ENCODE measurements at regions not wholly inside any gene's neighbourhood (a gene's known extent, or its start where the extent isn't known, plus 50 kb on each side); places are given as distances from the start of the nearest gene placed in this dataset.

GRCh38 chr13:97621025-97621424 is 187.1 kb downstream of the RAP2A start:
- no peak overlapping the region for H3K4me3 ChIP-seq (ENCODE audit: low read depth, low read length)
- no peak for DNase-seq (ENCODE audit: low read depth)
- no peak for TF ChIP-seq CTCF (IDR thresholded peaks at IDR 0.05; ENCODE audit: insufficient read depth, low read depth, low read length)

GRCh38 chr13:97621631-97622030 is 187.7 kb downstream of the RAP2A start:
- no peak overlapping the region for H3K4me3 ChIP-seq (ENCODE audit: low read depth, low read length)
- TF ChIP-seq CTCF (IDR thresholded peaks at IDR 0.05; ENCODE audit: insufficient read depth, low read depth, low read length) = no peak
- no peak for DNase-seq (ENCODE audit: low read depth)

GRCh38 chr13:97627566-97627965 is 193.6 kb downstream of the RAP2A start:
- H3K4me3 ChIP-seq (ENCODE audit: low read depth, low read length) = no peak overlapping the region
- TF ChIP-seq CTCF (IDR thresholded peaks at IDR 0.05; ENCODE audit: insufficient read depth, low read depth, low read length) = no peak
- peak; percentile 92 for DNase-seq (ENCODE audit: low read depth)

GRCh38 chr13:97629601-97630272 is 195.8 kb downstream of the RAP2A start:
- DNase-seq (ENCODE audit: low read depth) = no peak
- no peak for TF ChIP-seq CTCF (IDR thresholded peaks at IDR 0.05; ENCODE audit: insufficient read depth, low read depth, low read length)
- no peak overlapping the region for H3K4me3 ChIP-seq (ENCODE audit: low read depth, low read length)

- no peak for DNase-seq (ENCODE audit: low read depth)
- no peak for TF ChIP-seq CTCF (IDR thresholded peaks at IDR 0.05; ENCODE audit: insufficient read depth, low read depth, low read length)
- H3K4me3 ChIP-seq (ENCODE audit: low read depth, low read length) = no peak overlapping the region
Observed at GRCh38 chr13:97630725-97631124, 196.8 kb downstream of the RAP2A start.

GRCh38 chr13:97631158-97631557 is 197.2 kb downstream of the RAP2A start:
- DNase-seq (ENCODE audit: low read depth) = no peak
- no peak for TF ChIP-seq CTCF (IDR thresholded peaks at IDR 0.05; ENCODE audit: insufficient read depth, low read depth, low read length)
- H3K4me3 ChIP-seq (ENCODE audit: low read depth, low read length) = no peak overlapping the region

GRCh38 chr13:97639236-97639635 is 205.3 kb downstream of the RAP2A start:
- no peak overlapping the region for H3K4me3 ChIP-seq (ENCODE audit: low read depth, low read length)
- DNase-seq (ENCODE audit: low read depth) = peak; percentile 18
- no peak for TF ChIP-seq CTCF (IDR thresholded peaks at IDR 0.05; ENCODE audit: insufficient read depth, low read depth, low read length)

Data from fibroblast of villous mesenchyme (primary cell).